Colonic mucosa (tissue), 4 donors: ENCODE measurements at regions not wholly inside any gene's neighbourhood (a gene's known extent, or its start where the extent isn't known, plus 50 kb on each side); places are given as distances from the start of the nearest gene placed in this dataset.

Experiments used
- DNase-seq: peaks from one replicate; pipeline ENCODE4 v3.0.0-alpha.2; 2020
- H3K27ac ChIP-seq: fragments of 200-600 bp; one replicate; pipeline ENCODE4 v1.8.0; 2021
- H3K27me3 ChIP-seq: fragments of 200-600 bp; one replicate; pipeline ENCODE4 v1.8.0; 2021
- H3K36me3 ChIP-seq: fragments of 200-600 bp; one replicate; pipeline ENCODE4 v1.8.0; 2021
- H3K4me1 ChIP-seq: fragments of 200-600 bp; one replicate; pipeline ENCODE4 v1.8.0; 2021; ENCODE audit warnings: mild to moderate bottlenecking
- H3K4me3 ChIP-seq: fragments of 200-600 bp; one replicate; pipeline ENCODE4 v1.8.0; 2021
- H3K9ac ChIP-seq, 2 donors: one replicate each; pipeline ENCODE4 v1.7.0; 2013; ENCODE audit warnings: control low read depth in 2 of 2, low read depth in 2 of 2, low read length in 2 of 2
- H3K9me3 ChIP-seq: fragments of 200-600 bp; one replicate; pipeline ENCODE4 v1.8.0; 2021
- CTCF ChIP-seq: fragments of 200-600 bp; IDR thresholded peaks from one replicate; pipeline ENCODE4 v1.8.0; 2022; ENCODE audit warnings: antibody characterized with exemption, mild to moderate bottlenecking
- intact Hi-C: fragments of 100-400 bp; cut with DNase I; formaldehyde crosslinking; loops from one replicate; pipeline ENCODE4 v1.14.1; 2022
- donor health status: healthy.
- donor health status: DM: no; HTN: no; CAD: no.
- donor health status: DM: no; HTN: no; CAD: no.

- TF ChIP-seq CTCF: no peak
- intact Hi-C loops: no loop called here
- H3K9me3 ChIP-seq: no peaks in the 10 kb centered on the region
- no peak for DNase-seq
- H3K4me1 ChIP-seq: no peaks in the 10 kb centered on the region
- no peak overlapping the region for H3K27ac ChIP-seq
- no peak overlapping the region for H3K9ac ChIP-seq
- no peak overlapping the region for H3K4me3 ChIP-seq
- H3K27me3 ChIP-seq: no peaks in the 10 kb centered on the region
- H3K36me3 ChIP-seq: no peaks in the 10 kb centered on the region
Observed at GRCh38 chr5:18028036-18028435, 393.8 kb downstream of the TAF11L14 start.

GRCh38 chr5:18032744-18033143, 398.5 kb downstream of the TAF11L14 start:
- H3K27ac ChIP-seq: no peak overlapping the region
- no peak overlapping the region for H3K9ac ChIP-seq
- intact Hi-C loops: no loop called here
- H3K4me3 ChIP-seq: no peak overlapping the region
- DNase-seq: no peak
- H3K36me3 ChIP-seq: no peaks in the 10 kb centered on the region
- TF ChIP-seq CTCF: no peak
- no peaks in the 10 kb centered on the region for H3K4me1 ChIP-seq
- no peaks in the 10 kb centered on the region for H3K9me3 ChIP-seq
- H3K27me3 ChIP-seq: no peaks in the 10 kb centered on the region

GRCh38 chr5:18036531-18036930, 402.3 kb downstream of the TAF11L14 start:
- intact Hi-C loops: no loop called here
- no peak overlapping the region for H3K27ac ChIP-seq
- H3K9ac ChIP-seq: no peak overlapping the region
- no peak for DNase-seq
- no peak for TF ChIP-seq CTCF
- H3K9me3 ChIP-seq: no peaks in the 10 kb centered on the region
- no peaks in the 10 kb centered on the region for H3K4me1 ChIP-seq
- H3K4me3 ChIP-seq: no peak overlapping the region
- no peaks in the 10 kb centered on the region for H3K27me3 ChIP-seq
- no peaks in the 10 kb centered on the region for H3K36me3 ChIP-seq

- Histone ChIP-seq H3K9me3 (no peaks in the 10 kb centered on the region), H3K4me1 (no peaks in the 10 kb centered on the region), H3K4me3 (no peak overlapping the region), H3K27me3 (no peaks in the 10 kb centered on the region), H3K9ac (no peak overlapping the region), H3K36me3 (no peaks in the 10 kb centered on the region), H3K27ac (no peak overlapping the region)
- DNase-seq: no peak
- TF ChIP-seq CTCF: no peak
- intact Hi-C loops: no loop called here
Observed at GRCh38 chr5:18037718-18038117, 403.5 kb downstream of the TAF11L14 start.

- DNase-seq: no peak
- intact Hi-C loops: no loop called here
- Histone ChIP-seq H3K4me3 (no peak overlapping the region), H3K27me3 (no peaks in the 10 kb centered on the region), H3K9me3 (no peaks in the 10 kb centered on the region), H3K36me3 (no peaks in the 10 kb centered on the region), H3K9ac (no peak overlapping the region), H3K4me1 (no peaks in the 10 kb centered on the region), H3K27ac (no peak overlapping the region)
- no peak for TF ChIP-seq CTCF
Observed at GRCh38 chr5:18043344-18043743, 409.1 kb downstream of the TAF11L14 start.

GRCh38 chr5:18048449-18048848, 414.2 kb downstream of the TAF11L14 start:
- no peaks in the 10 kb centered on the region for H3K27me3 ChIP-seq
- no peak for TF ChIP-seq CTCF
- intact Hi-C loops: no loop called here
- no peak overlapping the region for H3K4me3 ChIP-seq
- no peak overlapping the region for H3K27ac ChIP-seq
- H3K9me3 ChIP-seq: no peaks in the 10 kb centered on the region
- H3K36me3 ChIP-seq: no peaks in the 10 kb centered on the region
- H3K4me1 ChIP-seq: no peaks in the 10 kb centered on the region
- no peak overlapping the region for H3K9ac ChIP-seq
- DNase-seq: no peak
